DOHH2 (cell line): ENCODE measurements at regions not wholly inside any gene's neighbourhood (a gene's known extent, or its start where the extent isn't known, plus 50 kb on each side); places are given as distances from the start of the nearest gene placed in this dataset.

Source experiments
- EZH2phosphoT487 ChIP-seq: fragments of 200-600 bp; sonication (generic); IDR thresholded peaks from 2 replicates; pipeline ENCODE4 v1.6.1; 2017; ENCODE audit warnings: borderline replicate concordance, mild to moderate bottlenecking, antibody characterized with exemption, low read length, moderate library complexity, mixed read lengths
- TF ChIP-seq, protein P1 (sequence below): fragments of 200-600 bp; sonication (generic); IDR thresholded peaks from one replicate; pipeline ENCODE4 v1.5.1; 2014; ENCODE audit warnings: antibody characterized with exemption, mild to moderate bottlenecking, low read depth, low read length; ENCODE audit not compliant: poor library complexity, severe bottlenecking

DNA sequence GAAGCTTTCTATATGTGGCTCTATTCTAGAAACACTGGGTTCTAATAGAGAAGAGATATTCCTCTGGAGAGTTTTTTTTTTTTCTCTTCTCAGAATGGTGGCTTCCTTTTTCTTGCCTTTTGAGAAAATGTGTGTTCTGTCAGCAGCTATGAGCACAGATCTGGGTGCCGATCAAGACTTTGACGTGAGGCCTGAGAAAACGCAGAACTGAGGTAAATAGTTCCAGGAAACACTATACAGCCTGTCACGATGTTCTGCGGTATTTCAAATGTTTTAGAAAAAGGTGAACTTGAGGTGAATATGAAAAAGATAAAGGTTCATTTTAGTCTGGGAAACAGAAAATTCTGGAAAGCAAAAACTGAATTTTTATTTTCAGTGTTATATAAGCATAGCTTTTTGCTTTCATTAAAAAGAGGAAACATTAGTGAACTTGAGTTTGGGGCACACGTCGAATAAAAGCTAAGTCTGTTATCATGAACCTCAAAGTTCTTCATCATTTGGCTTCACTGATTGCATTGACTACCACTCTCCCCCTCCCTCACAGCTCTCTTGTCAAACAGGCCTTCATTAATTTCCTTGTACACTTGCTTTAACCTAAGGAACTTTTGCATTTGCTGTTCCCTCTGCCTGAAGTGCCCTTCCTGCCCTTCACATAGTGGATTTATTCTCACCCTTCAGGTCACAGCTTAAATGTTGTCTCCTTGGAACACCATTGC is 265.1 kb downstream of the NFKBIZ start:
- TF ChIP-seq, protein P1, sequence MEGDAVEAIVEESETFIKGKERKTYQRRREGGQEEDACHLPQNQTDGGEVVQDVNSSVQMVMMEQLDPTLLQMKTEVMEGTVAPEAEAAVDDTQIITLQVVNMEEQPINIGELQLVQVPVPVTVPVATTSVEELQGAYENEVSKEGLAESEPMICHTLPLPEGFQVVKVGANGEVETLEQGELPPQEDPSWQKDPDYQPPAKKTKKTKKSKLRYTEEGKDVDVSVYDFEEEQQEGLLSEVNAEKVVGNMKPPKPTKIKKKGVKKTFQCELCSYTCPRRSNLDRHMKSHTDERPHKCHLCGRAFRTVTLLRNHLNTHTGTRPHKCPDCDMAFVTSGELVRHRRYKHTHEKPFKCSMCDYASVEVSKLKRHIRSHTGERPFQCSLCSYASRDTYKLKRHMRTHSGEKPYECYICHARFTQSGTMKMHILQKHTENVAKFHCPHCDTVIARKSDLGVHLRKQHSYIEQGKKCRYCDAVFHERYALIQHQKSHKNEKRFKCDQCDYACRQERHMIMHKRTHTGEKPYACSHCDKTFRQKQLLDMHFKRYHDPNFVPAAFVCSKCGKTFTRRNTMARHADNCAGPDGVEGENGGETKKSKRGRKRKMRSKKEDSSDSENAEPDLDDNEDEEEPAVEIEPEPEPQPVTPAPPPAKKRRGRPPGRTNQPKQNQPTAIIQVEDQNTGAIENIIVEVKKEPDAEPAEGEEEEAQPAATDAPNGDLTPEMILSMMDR, result no peak
- no peak for TF ChIP-seq EZH2phosphoT487
